ENCODE measurements at regions not wholly inside any gene's neighbourhood (a gene's known extent, or its start where the extent isn't known, plus 50 kb on each side); places are given as distances from the start of the nearest gene placed in this dataset.

GRCh38 chr1:56196839-56197238 lies 382.5 kb downstream of the PLPP3 start:
- no peaks in the 10 kb centered on the region for H3K9me3 ChIP-seq (ENCODE audit: low read length)
- no peaks in the 10 kb centered on the region for H3K27me3 ChIP-seq (ENCODE audit: control insufficient read depth in 1 of 2, insufficient read depth in 2 of 2, low read length in 2 of 2)
- peaks cover 8% of the 10 kb centered on the region for H3K4me1 ChIP-seq (ENCODE audit: insufficient read depth, low read length)
- BruUV-seq (replicated peaks) = no TSS peak
- peaks cover 1% of the 10 kb centered on the region for H3K79me2 ChIP-seq (ENCODE audit: insufficient read depth, low read length)
- no peak for FAIRE-seq
- POLR2A ChIA-PET = no interaction called here
- H3K9ac ChIP-seq (ENCODE audit: insufficient read depth, low read depth, low read length) = no peak overlapping the region
- DNase-seq (ENCODE audit: low spot score) = no peak
- H2AFZ ChIP-seq (ENCODE audit: low read length) = no peak overlapping the region
- CTCF ChIA-PET (ENCODE audit: low intra/inter-chr PET ratio, low total read pairs) = no interaction called here
- H3K4me2 ChIP-seq (ENCODE audit: low read depth, low read length) = no peak overlapping the region
- H3K27ac ChIP-seq (ENCODE audit: extremely low read length, insufficient read depth, low read length) = no peak overlapping the region
- H3K36me3 ChIP-seq (replicated peaks in 1 of 2; ENCODE audit: control insufficient read depth in 1 of 2, insufficient read depth in 2 of 2, low read length in 2 of 2) = no peaks in the 10 kb centered on the region
- no peaks in the 10 kb centered on the region for H4K20me1 ChIP-seq (ENCODE audit: insufficient read depth, low read length)
- no peak for TF ChIP-seq ZNF460 (CRISPR knock-in tag; IDR thresholded peaks at IDR 0.05; ENCODE audit: borderline replicate concordance)
- TF ChIP-seq NFRKB (IDR thresholded peaks at IDR 0.05) = no peak
- no peak for TF ChIP-seq NFKB2 (CRISPR knock-in tag; IDR thresholded peaks at IDR 0.05; ENCODE audit: borderline replicate concordance)
- TF ChIP-seq CEBPG (CRISPR knock-in tag; IDR thresholded peaks at IDR 0.05) = no peak
- TF ChIP-seq ATF7-NPFF (CRISPR knock-in tag; IDR thresholded peaks at IDR 0.05; ENCODE audit: low read depth) = no peak
- no peak for TF ChIP-seq ZNF556 (CRISPR knock-in tag; IDR thresholded peaks at IDR 0.05; ENCODE audit: borderline replicate concordance)
- TF ChIP-seq ZBED4 (CRISPR knock-in tag; IDR thresholded peaks at IDR 0.05; ENCODE audit: borderline replicate concordance) = no peak
- no peak for TF ChIP-seq ZBTB42 (CRISPR knock-in tag; IDR thresholded peaks at IDR 0.05)
- no peak for TF ChIP-seq PPARG (CRISPR knock-in tag; conservative IDR thresholded peaks at IDR 0.05)
- TF ChIP-seq ZNF274 (CRISPR knock-in tag; IDR thresholded peaks at IDR 0.05) = no peak
- TF ChIP-seq TRAFD1 (CRISPR knock-in tag; IDR thresholded peaks at IDR 0.05; ENCODE audit: borderline replicate concordance) = no peak
- TF ChIP-seq ZNF597 (CRISPR knock-in tag; IDR thresholded peaks at IDR 0.05) = no peak
- no peak for TF ChIP-seq ZSCAN31 (CRISPR knock-in tag; IDR thresholded peaks at IDR 0.05; ENCODE audit: low read depth)
- TF ChIP-seq PHF8 (CRISPR knock-in tag; IDR thresholded peaks at IDR 0.05) = no peak
- TF ChIP-seq SRY (CRISPR knock-in tag; IDR thresholded peaks at IDR 0.05) = no peak
- TF ChIP-seq KAT2B (IDR thresholded peaks at IDR 0.05; ENCODE audit: borderline replicate concordance, low read depth, low read length) = no peak
- no peak for TF ChIP-seq TEAD3 (CRISPR knock-in tag; optimal IDR thresholded peaks at IDR 0.05; ENCODE audit: borderline replicate concordance)
- H3K4me3 ChIP-seq (replicated peaks in 1 of 3; ENCODE audit: insufficient read depth in 1 of 3, low read depth in 2 of 3, low read length in 3 of 3) = no peak overlapping the region
- in situ Hi-C loops (cut with HindIII; ENCODE audit: extremely low pct_ligation_motif_present, low pct_unique_long_range_greater_than_20kb) (loop anchor here (10.0 kb wide), 1 partner anchor 308 kb away; no protein-coding TSS in a partner anchor), intact Hi-C loops (cut with micrococcal nuclease; ENCODE audit: unreplicated experiment) (no loop called here)
- 90% methylated on average over 2 of the region's 2 CpGs for WGBS (ENCODE audit: low lambda C conversion rate)
- ATAC-seq = no peak
